GM23338 (cell line): ENCODE measurements at regions not wholly inside any gene's neighbourhood (a gene's known extent, or its start where the extent isn't known, plus 50 kb on each side); places are given as distances from the start of the nearest gene placed in this dataset.

ENCODE experiments used
- ATAC-seq: fragments of 200-7000 bp; cut with Tn5 transposase; 3 replicates; pipeline ENCODE4 v1.9.1; 2020
- DNase-seq: peaks from one replicate; pipeline ENCODE4 v3.0.0-alpha.2; 2015; ENCODE audit warnings: low spot score
- H2AFZ ChIP-seq: fragments of 200-600 bp; sonication (generic); 2 replicates; pipeline ENCODE4 v1.8.0; 2016; ENCODE audit warnings: antibody characterized with exemption, mild to moderate bottlenecking, moderate library complexity
- H3F3A ChIP-seq: fragments of 200-600 bp; sonication (generic); replicated peaks from 2 replicates; pipeline ENCODE4 v1.8.0; 2017; ENCODE audit warnings: antibody characterized with exemption, mixed run types, low read depth
- H3K27ac ChIP-seq: fragments of 200-600 bp; sonication (generic); 2 replicates; pipeline ENCODE4 v1.6.1; 2016; ENCODE audit warnings: low read depth
- H3K27me3 ChIP-seq: fragments of 200-600 bp; sonication (generic); 2 replicates; pipeline ENCODE4 v1.8.0; 2016; ENCODE audit warnings: mild to moderate bottlenecking, mixed run types, moderate library complexity; ENCODE audit not compliant: insufficient read depth
- H3K36me3 ChIP-seq: fragments of 200-600 bp; sonication (generic); 2 replicates; pipeline ENCODE4 v1.8.0; 2016; ENCODE audit warnings: mild to moderate bottlenecking; ENCODE audit not compliant: insufficient read depth
- H3K4me1 ChIP-seq: fragments of 200-600 bp; sonication (generic); 2 replicates; pipeline ENCODE4 v1.8.0; 2016; ENCODE audit warnings: mild to moderate bottlenecking, moderate library complexity; ENCODE audit not compliant: insufficient read depth
- H3K4me2 ChIP-seq: fragments of 200-600 bp; sonication (generic); 2 replicates; pipeline ENCODE4 v1.7.1; 2017; ENCODE audit warnings: mixed run types
- H3K4me3 ChIP-seq: fragments of 200-600 bp; sonication (generic); 2 replicates; pipeline ENCODE4 v1.6.1; 2016; ENCODE audit warnings: mixed run types
- H3K79me2 ChIP-seq: fragments of 200-600 bp; sonication (generic); replicated peaks from 2 replicates; pipeline ENCODE4 v1.8.0; 2017; ENCODE audit warnings: mild to moderate bottlenecking; ENCODE audit not compliant: insufficient read depth
- H3K9me2 ChIP-seq: fragments of 200-600 bp; sonication (generic); 2 replicates; pipeline ENCODE4 v1.8.0; 2017; ENCODE audit not compliant: insufficient read depth
- H4K20me1 ChIP-seq: fragments of 200-600 bp; sonication (generic); replicated peaks from 2 replicates; pipeline ENCODE4 v1.8.0; 2017; ENCODE audit warnings: mild to moderate bottlenecking; ENCODE audit not compliant: insufficient read depth
- H3K27ac Mint-ChIP-seq: 2 replicates; pipeline ENCODE4 v1.8.0; 2020; ENCODE audit warnings: inconsistent platforms, mild to moderate bottlenecking, moderate library complexity, mixed read lengths
- H3K27me3 Mint-ChIP-seq: 3 replicates; pipeline ENCODE4 v1.8.0; 2022; ENCODE audit warnings: low read depth, mild to moderate bottlenecking, moderate library complexity, mixed read lengths, inconsistent platforms; ENCODE audit not compliant: insufficient read depth, poor library complexity
- H3K36me3 Mint-ChIP-seq: 3 replicates; pipeline ENCODE4 v1.8.0; 2021; ENCODE audit warnings: low read depth, mild to moderate bottlenecking, inconsistent platforms, moderate library complexity, mixed read lengths
- H3K4me1 Mint-ChIP-seq: 3 replicates; pipeline ENCODE4 v1.8.0; 2020; ENCODE audit warnings: mild to moderate bottlenecking, inconsistent platforms, mixed read lengths
- H3K4me3 Mint-ChIP-seq: 3 replicates; pipeline ENCODE4 v1.8.0; 2021; ENCODE audit warnings: moderate library complexity, mild to moderate bottlenecking, inconsistent platforms, mixed read lengths
- H3K9me3 Mint-ChIP-seq: 3 replicates; pipeline ENCODE4 v1.8.0; 2020; ENCODE audit warnings: moderate library complexity, mild to moderate bottlenecking, inconsistent platforms, mixed read lengths
- CREB1 ChIP-seq: fragments of 250-450 bp; sonication (Bioruptor Pico); IDR thresholded peaks from 2 replicates; pipeline ENCODE4 v1.5.0; 2020; ENCODE audit warnings: low read depth, mild to moderate bottlenecking, moderate library complexity
- CTCF ChIP-seq, 2 experiments: fragments of 200-600 bp in 1 of 2; sonication (generic) in 1 of 2; conservative IDR thresholded peaks; 2 replicates each; pipeline versions ENCODE4 v1.5.1 to v1.6.1; 2016 to 2017; ENCODE audit warnings: antibody characterized with exemption in 2 of 2, low read depth in 2 of 2, mild to moderate bottlenecking in 2 of 2, moderate library complexity in 1 of 2
- ETS1 ChIP-seq: IDR thresholded peaks from 2 replicates; pipeline ENCODE4 v1.6.1; 2016; ENCODE audit warnings: antibody characterized with exemption
- JUNB ChIP-seq: IDR thresholded peaks from one replicate; pipeline ENCODE4 v1.6.1; 2016; ENCODE audit warnings: antibody characterized with exemption; ENCODE audit not compliant: unreplicated experiment
- NANOG ChIP-seq: IDR thresholded peaks from 2 replicates; pipeline ENCODE4 v1.6.1; 2016; ENCODE audit warnings: antibody characterized with exemption, borderline replicate concordance
- POLR2AphosphoS5 ChIP-seq: IDR thresholded peaks from 2 replicates; pipeline ENCODE4 v1.6.1; 2016; ENCODE audit warnings: antibody characterized with exemption, low read depth
- REST ChIP-seq: IDR thresholded peaks from one replicate; pipeline ENCODE4 v1.6.1; 2018; ENCODE audit warnings: antibody characterized with exemption; ENCODE audit not compliant: unreplicated experiment

- TF ChIP-seq POLR2AphosphoS5 (no peak), CTCF (conservative IDR thresholded peaks at IDR 0.05; ENCODE audit: low read depth in 2 of 2) (no peak), CREB1 (CRISPR knock-in tag) (no peak), ETS1 (no peak)
These were observed 609.5 kb upstream of the FAT1 start (continued) for GRCh38 chr4:187333151-187333550.

GRCh38 chr4:187335339-187335738, 611.7 kb upstream of the FAT1 start:
- Histone ChIP-seq H3K4me3 (no peak overlapping the region), H3K36me3 (no peaks in the 10 kb centered on the region), H2AFZ (no peak overlapping the region), H3K79me2 (no peaks in the 10 kb centered on the region), H3K4me1 (no peaks in the 10 kb centered on the region), H3F3A (no peaks in the 10 kb centered on the region), H3K4me2 (no peak overlapping the region), H3K27me3 (no peaks in the 10 kb centered on the region), H4K20me1 (no peaks in the 10 kb centered on the region), H3K27ac (no peak overlapping the region), H3K9me2 (peaks cover 12% of the 10 kb centered on the region)
- no peak for ATAC-seq
- H3K27ac Mint-ChIP-seq, result no peak overlapping the region
- no peaks in the 10 kb centered on the region for H3K4me1 Mint-ChIP-seq
- H3K4me3 Mint-ChIP-seq, result no peak overlapping the region
- DNase-seq, result no peak
- H3K27me3 Mint-ChIP-seq, result no peaks in the 10 kb centered on the region
- TF ChIP-seq JUNB, result no peak
- no peaks in the 10 kb centered on the region for H3K9me3 Mint-ChIP-seq
- no peaks in the 10 kb centered on the region for H3K36me3 Mint-ChIP-seq

GRCh38 chr4:187354740-187355139, 631.1 kb upstream of the FAT1 start:
- no peaks in the 10 kb centered on the region for H3K36me3 Mint-ChIP-seq
- H3K27me3 Mint-ChIP-seq, result no peaks in the 10 kb centered on the region
- H4K20me1 ChIP-seq, result no peaks in the 10 kb centered on the region
- H3K4me3 ChIP-seq, result no peak overlapping the region
- TF ChIP-seq REST (no peak), NANOG (no peak)
- H3K27ac ChIP-seq, result no peak overlapping the region
- H3K36me3 ChIP-seq, result no peaks in the 10 kb centered on the region
- no peaks in the 10 kb centered on the region for H3K9me3 Mint-ChIP-seq
- H3K4me1 ChIP-seq, result no peaks in the 10 kb centered on the region
- H3K79me2 ChIP-seq, result no peaks in the 10 kb centered on the region
- H3K9me2 ChIP-seq, result no peaks in the 10 kb centered on the region
- ATAC-seq, result no peak
- H3K4me1 Mint-ChIP-seq, result peaks cover 2% of the 10 kb centered on the region; the same call in 1 of the 3 replicates
- H2AFZ ChIP-seq, result no peak overlapping the region
- H3F3A ChIP-seq, result no peaks in the 10 kb centered on the region
- H3K4me2 ChIP-seq, result no peak overlapping the region
- H3K27me3 ChIP-seq, result no peaks in the 10 kb centered on the region
- H3K4me3 Mint-ChIP-seq, result no peak overlapping the region
- H3K27ac Mint-ChIP-seq, result no peak overlapping the region
- DNase-seq, result no peak
